ENCODE measurements at regions not wholly inside any gene's neighbourhood (a gene's known extent, or its start where the extent isn't known, plus 50 kb on each side); places are given as distances from the start of the nearest gene placed in this dataset.
A peak's percentile ranks its signal among the peaks of the same experiment; 100 is the strongest.

DNA sequence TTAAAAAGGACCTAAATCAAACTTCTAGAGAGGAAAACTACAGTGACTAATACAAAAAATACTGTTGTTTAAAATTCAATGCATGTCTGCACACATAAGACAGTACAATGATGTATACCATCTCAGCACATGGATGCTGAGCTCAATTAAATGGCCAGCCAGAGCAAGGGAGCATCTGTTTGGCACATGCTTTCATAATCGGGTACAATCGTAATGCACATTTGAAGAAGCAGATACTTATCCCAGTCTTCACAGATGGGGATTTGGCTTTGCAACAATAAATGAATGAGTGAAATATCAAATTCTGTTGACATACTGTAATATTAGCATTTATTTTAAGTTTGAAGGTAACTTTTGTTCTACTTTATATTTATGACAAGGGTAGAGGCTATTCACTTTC lies 187.8 kb downstream of the CRPPA start:
- DNase-seq (ENCODE audit: low read depth, low spot score), result no peak

- DNase-seq (ENCODE audit: low read depth, low spot score), result no peak
These were observed 189.1 kb downstream of the CRPPA start for GRCh38 chr7:16232273-16232672.

DNA sequence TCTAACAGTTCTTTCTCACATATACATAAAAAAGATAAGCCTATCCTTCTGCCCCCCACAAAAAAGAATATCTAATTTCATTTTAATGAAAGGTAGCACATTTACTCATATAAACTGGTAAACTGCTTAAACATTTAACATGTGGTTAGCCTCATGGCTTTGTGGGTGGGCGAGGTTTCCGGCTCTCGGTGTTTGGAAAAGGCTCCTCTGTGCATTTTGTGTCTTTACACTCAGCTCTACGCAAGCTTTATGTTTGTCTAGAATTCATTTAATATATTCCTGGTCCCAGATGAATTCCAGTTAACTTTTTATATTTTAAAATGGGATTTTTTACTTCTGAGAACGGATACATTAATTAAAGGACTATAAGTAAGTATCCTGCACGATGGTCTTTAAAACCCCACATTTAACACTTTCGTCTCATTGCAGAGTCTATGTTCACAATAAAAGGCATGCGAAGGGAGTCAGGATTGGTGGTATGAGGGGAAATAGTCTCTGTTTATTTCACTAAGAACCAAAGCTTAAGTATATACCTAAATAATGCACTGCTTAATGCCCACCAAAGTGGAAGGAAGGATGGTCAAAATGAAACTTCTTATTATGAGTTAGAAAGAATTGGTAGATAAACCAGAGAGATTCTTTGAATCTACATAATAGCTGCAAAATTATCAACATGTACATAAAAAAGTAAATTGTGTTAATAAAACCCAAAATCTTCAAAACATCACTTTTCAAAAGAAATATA lies 197.2 kb downstream of the CRPPA start:
- no peak for DNase-seq (ENCODE audit: low read depth, low spot score)

- DNase-seq (ENCODE audit: low read depth, low spot score), result no peak
These were observed 208.7 kb downstream of the CRPPA start for GRCh38 chr7:16212610-16213009.

GRCh38 chr7:16212032-16212431 lies 209.3 kb downstream of the CRPPA start:
- no peak for DNase-seq (ENCODE audit: low read depth, low spot score)

- DNase-seq (ENCODE audit: low read depth, low spot score), result no peak
These were observed 209.9 kb downstream of the CRPPA start for GRCh38 chr7:16211402-16211925.

- no peak for DNase-seq (ENCODE audit: low read depth, low spot score)
These were observed 211.2 kb downstream of the CRPPA start for GRCh38 chr7:16210171-16210570.

DNA sequence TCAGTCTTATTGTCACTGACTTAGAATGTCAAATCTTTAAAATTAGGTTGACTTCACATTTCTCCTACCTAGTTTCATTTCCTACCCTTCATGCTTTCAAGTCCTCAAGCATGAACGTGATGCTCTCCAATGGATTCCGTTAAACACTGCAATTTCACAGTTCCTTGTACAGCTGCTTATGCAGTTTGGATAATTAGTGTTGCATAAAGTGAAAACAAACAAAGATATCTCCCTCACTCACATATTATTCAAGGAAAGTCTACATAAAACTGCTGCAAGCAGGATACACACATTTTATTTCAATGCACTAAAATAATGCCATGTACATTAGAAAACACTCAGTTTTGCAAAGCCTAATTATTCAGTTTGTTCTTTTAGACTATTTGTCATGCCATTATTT lies 214.0 kb downstream of the CRPPA start:
- DNase-seq (ENCODE audit: low read depth, low spot score), result no peak

GRCh38 chr7:16205466-16205865 lies 215.9 kb downstream of the CRPPA start:
- DNase-seq (ENCODE audit: low read depth, low spot score), result no peak

DNA sequence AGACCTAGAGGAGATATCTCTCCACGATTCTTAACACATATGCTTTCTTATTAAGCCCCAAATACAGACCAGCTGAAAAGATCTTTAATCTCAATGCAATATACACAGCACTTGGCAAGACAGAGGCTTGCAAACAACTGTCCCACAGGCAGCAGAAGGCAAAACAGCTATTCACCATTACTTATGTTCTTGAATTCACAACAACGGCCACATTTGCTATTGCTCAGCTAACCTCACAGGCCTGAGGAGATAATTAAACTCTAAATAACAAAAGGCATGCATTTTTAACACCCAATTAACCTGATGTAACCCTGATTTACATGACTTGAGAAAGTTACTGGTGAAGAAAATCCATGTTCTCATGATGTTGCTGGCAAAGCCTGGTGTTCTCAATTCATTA lies 216.4 kb downstream of the CRPPA start:
- DNase-seq (ENCODE audit: low read depth, low spot score), result peak; percentile 15

DNA sequence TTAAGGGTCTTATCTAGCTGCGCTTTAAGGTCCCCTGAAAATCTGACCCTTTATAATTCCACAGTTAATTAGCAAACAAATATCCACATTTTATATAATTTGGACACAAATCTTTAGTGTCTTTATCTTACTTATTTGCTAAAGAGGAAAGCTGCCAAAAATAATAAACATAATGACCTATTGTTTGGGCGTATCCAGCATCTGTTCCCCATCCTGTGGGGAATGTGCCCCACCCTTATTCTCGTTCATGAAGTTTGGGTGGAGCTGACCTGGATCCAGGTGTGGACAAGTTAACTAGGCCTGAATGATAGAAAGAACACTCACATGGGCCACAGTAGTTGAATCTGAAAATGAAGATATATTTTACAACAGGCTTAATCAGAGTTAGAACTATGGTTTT lies 218.3 kb downstream of the CRPPA start:
- no peak for DNase-seq (ENCODE audit: low read depth, low spot score)

GRCh38 chr7:16202303-16202702 lies 219.0 kb downstream of the CRPPA start:
- DNase-seq (ENCODE audit: low read depth, low spot score), result no peak

GRCh38 chr7:16200591-16200990 lies 220.7 kb downstream of the CRPPA start:
- DNase-seq (ENCODE audit: low read depth, low spot score), result no peak

DNA sequence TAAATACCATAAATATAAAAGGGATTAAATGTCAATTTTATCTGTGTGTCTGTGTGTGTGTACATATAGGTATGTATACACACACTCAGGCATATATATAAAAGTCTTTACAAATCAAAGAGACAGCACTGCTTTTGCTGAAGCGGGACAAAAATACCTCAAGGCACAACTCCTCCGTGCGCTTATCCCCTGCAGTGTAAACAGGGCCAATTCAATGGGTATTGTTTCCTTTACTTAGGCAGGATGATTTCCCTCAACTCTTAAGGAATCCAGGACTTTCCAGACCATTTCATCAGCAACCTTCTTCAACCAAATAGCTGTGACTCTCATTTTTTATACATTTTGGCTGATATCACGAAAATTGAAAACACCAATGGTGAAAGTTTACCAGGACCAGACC lies 227.7 kb downstream of the CRPPA start:
- no peak for DNase-seq (ENCODE audit: low read depth, low spot score)

DNA sequence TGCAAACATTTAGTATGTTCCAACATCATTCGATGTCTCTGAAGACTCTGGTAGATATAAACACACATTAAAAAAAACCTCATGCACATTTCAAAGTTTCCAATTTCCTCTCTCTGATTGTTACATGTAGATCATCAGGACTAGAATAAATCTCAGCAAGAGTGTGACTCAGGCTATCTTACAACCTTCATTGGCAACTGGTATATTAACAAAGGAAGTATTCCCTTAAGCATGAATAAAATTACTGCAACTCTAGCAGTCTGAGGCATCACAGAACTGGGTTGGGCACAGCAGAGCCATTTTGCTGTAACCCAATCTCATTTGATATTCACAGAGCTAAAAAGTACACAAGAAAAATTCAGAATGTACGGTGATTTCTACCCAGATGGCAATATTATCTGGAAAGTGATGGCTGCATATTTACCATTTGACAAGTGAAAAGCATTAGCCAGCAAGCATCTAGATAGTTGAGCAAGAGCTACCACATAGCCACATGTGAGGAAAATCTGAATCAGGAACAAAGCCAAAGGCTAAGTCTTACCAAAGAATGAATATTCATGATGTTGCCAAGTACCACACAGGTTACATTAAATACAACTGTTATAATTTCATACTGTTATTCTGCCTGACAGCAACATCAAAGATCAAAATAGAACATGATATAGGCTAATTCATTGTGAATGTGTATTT lies 232.2 kb downstream of the CRPPA start:
- DNase-seq (ENCODE audit: low read depth, low spot score), result peak; percentile 31

DNA sequence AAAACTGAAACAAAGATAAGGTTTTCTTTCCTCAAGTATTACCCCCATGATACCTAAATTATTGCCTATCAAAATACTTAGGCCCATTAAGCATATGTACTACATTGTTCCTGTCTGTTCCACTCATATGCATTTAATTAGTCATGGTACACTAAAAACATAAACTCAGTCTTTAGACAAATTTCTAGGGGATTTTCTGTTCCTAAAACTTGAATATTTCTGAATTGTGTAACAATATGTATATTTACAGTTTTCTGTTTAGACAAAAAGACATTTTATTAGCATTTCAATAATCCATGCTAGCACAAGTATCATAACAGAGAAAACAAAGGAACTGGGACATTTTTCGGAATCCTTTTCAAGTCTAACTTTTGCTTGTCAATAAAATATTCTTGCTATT lies 234.2 kb downstream of the CRPPA start:
- DNase-seq (ENCODE audit: low read depth, low spot score), result no peak

GRCh38 chr7:16178585-16178984 lies 242.8 kb downstream of the CRPPA start:
- no peak for DNase-seq (ENCODE audit: low read depth, low spot score)

GRCh38 chr7:16178092-16178491 lies 243.2 kb downstream of the CRPPA start:
- no peak for DNase-seq (ENCODE audit: low read depth, low spot score)

- DNase-seq (ENCODE audit: low read depth, low spot score), result no peak
These were observed 247.1 kb downstream of the CRPPA start for GRCh38 chr7:16174253-16174652.

- DNase-seq (ENCODE audit: low read depth, low spot score), result no peak
These were observed 249.0 kb downstream of the CRPPA start for GRCh38 chr7:16172366-16172765.

DNA sequence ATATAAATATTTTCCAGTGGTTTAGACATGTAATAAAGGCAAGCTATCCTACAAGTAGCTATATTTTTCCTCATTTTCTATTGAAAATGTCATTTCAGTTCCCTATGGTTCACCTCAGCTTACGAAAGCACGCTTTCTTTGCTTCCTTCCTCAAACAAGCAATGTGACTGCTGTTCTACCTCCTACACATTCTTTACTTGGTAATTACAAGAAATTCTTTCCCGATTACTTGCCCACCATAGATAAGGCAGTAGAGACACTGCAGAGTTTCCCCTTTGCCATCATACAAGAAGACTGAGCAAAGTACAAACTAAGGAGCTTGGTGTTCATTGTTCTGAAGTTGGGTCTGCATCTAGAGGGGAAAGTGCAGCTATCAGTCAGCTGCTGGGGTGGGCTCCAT lies 249.4 kb downstream of the CRPPA start:
- DNase-seq (ENCODE audit: low read depth, low spot score), result peak; percentile 2

DNA sequence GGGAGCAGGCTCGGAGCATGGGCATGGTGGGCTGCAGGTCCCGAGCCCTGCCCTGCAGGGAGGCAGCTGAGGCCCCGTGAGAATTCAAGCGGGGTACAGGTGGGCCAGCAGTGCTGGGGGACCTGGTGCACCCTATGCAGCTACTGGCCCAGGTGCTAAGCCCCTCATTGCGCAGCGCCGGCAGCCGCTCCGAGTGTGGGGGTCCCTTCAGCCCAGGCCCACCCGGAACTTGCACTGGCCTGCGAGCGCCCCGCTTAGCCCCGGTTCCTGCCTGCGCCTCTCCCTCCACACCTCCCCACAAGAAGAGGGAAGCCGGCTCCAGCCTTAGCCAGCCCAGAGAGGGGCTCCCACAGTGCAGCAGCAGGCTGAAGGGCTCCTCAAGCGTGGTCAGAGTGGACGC lies 250.7 kb downstream of the CRPPA start:
- no peak for DNase-seq (ENCODE audit: low read depth, low spot score)

GRCh38 chr7:16169537-16169936 lies 251.8 kb downstream of the CRPPA start:
- DNase-seq (ENCODE audit: low read depth, low spot score), result no peak

Measured in astrocyte of the hippocampus (primary cell).